Esophagus mucosa (tissue), 1 donor: ENCODE measurements at regions not wholly inside any gene's neighbourhood (a gene's known extent, or its start where the extent isn't known, plus 50 kb on each side); places are given as distances from the start of the nearest gene placed in this dataset.
A peak's percentile ranks its signal among the peaks of the same experiment; 100 is the strongest.

Experiments
- ATAC-seq: fragments of 200-7000 bp; cut with Tn5 transposase; one replicate; pipeline ENCODE4 v1.9.1; 2020
- donor health status: DM: yes; HTN: yes; CAD: no.

GRCh38 chr10:123613346-123613850, 52.8 kb upstream of the GPR26 start:
- no peak for ATAC-seq

DNA sequence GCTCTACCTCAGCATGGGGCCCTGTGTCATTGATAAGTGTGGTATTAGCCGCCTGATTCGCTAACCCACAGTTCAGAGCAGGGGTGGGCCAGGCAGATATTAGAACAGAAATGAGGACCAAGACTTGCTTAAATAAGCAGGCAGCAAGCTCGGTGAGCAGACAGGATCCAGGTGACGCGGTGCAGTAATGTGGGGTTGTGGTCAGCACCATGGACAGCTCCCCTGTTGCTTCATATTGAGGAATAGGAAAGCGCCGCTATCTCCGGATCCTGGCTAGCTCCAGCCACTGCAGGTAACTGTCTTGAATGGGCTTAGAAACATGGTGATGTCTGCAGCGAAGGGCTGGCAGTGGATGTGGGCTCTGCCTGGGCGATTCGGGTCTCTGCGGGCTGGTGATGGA, 51.3 kb upstream of the GPR26 start:
- peak; percentile 77 for ATAC-seq
